Endodermal cell (in vitro differentiated cells): ENCODE measurements at regions not wholly inside any gene's neighbourhood (a gene's known extent, or its start where the extent isn't known, plus 50 kb on each side); places are given as distances from the start of the nearest gene placed in this dataset.

Experiments used
- DNase-seq: peaks from one replicate; pipeline ENCODE4 v3.0.0-alpha.2; 2017
- H3K27ac ChIP-seq: 2 replicates; pipeline ENCODE4 v1.5.1; 2013; ENCODE audit warnings: mild to moderate bottlenecking, low read depth, low read length, moderate library complexity
- H3K27me3 ChIP-seq: 2 replicates; pipeline ENCODE4 v1.6.1; 2013; ENCODE audit warnings: mild to moderate bottlenecking, low read length, moderate library complexity; ENCODE audit not compliant: insufficient read depth, control insufficient read depth, poor library complexity, severe bottlenecking
- H3K36me3 ChIP-seq: 2 replicates; pipeline ENCODE4 v1.7.0; 2013; ENCODE audit warnings: mild to moderate bottlenecking, low read length, moderate library complexity; ENCODE audit not compliant: control insufficient read depth, insufficient read depth
- H3K4me1 ChIP-seq: one replicate; pipeline ENCODE4 v1.7.0; 2013; ENCODE audit warnings: low read length; ENCODE audit not compliant: control insufficient read depth, insufficient read depth
- H3K4me3 ChIP-seq: 2 replicates; pipeline ENCODE4 v1.5.1; 2013; ENCODE audit warnings: mild to moderate bottlenecking, low read length, moderate library complexity
- H3K9ac ChIP-seq: 2 replicates; pipeline ENCODE4 v1.6.1; 2013; ENCODE audit warnings: mild to moderate bottlenecking, low read length, moderate library complexity; ENCODE audit not compliant: poor library complexity, severe bottlenecking; ENCODE audit errors: extremely low read depth
- H3K9me3 ChIP-seq: 2 replicates; pipeline ENCODE4 v1.6.1; 2013; ENCODE audit warnings: mild to moderate bottlenecking, low read length, moderate library complexity; ENCODE audit not compliant: control insufficient read depth
- H3K27ac Mint-ChIP-seq: 2 replicates; pipeline ENCODE4 v1.8.0; 2020; ENCODE audit warnings: mixed read lengths
- H3K27me3 Mint-ChIP-seq: 2 replicates; pipeline ENCODE4 v1.8.0; 2021; ENCODE audit warnings: mild to moderate bottlenecking, mixed read lengths; ENCODE audit not compliant: insufficient read depth
- H3K36me3 Mint-ChIP-seq: 2 replicates; pipeline ENCODE4 v1.8.0; 2020; ENCODE audit warnings: low read depth, mixed read lengths
- H3K4me1 Mint-ChIP-seq: 2 replicates; pipeline ENCODE4 v1.8.0; 2020; ENCODE audit warnings: mixed read lengths
- H3K4me3 Mint-ChIP-seq: 2 replicates; pipeline ENCODE4 v1.8.0; 2020; ENCODE audit warnings: mild to moderate bottlenecking, moderate library complexity, mixed read lengths
- H3K9me3 Mint-ChIP-seq: 2 replicates; pipeline ENCODE4 v1.8.0; 2020; ENCODE audit warnings: mild to moderate bottlenecking, mixed read lengths
- WGBS, 2 experiments: methylation state at CpG; one replicate each; pipeline versions ENCODE4 v1.1.5 to v1.1.7; 2013; ENCODE audit warnings: missing lambda C conversion rate in 2 of 2, mixed read lengths in 1 of 2; ENCODE audit not compliant: insufficient coverage in 1 of 2, insufficient read length in 1 of 2; 5-methylcytosine and 5-hydroxymethylcytosine counted together
- TF ChIP-seq, protein P1 (sequence below): fragments of 200-600 bp; sonication (generic); conservative IDR thresholded peaks from 2 replicates; pipeline ENCODE4 v1.5.0; 2021; ENCODE audit warnings: antibody characterized with exemption, mild to moderate bottlenecking

GRCh38 chr4:4720646-4721045 is 138.8 kb upstream of the MSX1 start:
- H3K4me3 Mint-ChIP-seq = no peak overlapping the region
- H3K4me1 ChIP-seq = no peaks in the 10 kb centered on the region
- TF ChIP-seq, protein P1, sequence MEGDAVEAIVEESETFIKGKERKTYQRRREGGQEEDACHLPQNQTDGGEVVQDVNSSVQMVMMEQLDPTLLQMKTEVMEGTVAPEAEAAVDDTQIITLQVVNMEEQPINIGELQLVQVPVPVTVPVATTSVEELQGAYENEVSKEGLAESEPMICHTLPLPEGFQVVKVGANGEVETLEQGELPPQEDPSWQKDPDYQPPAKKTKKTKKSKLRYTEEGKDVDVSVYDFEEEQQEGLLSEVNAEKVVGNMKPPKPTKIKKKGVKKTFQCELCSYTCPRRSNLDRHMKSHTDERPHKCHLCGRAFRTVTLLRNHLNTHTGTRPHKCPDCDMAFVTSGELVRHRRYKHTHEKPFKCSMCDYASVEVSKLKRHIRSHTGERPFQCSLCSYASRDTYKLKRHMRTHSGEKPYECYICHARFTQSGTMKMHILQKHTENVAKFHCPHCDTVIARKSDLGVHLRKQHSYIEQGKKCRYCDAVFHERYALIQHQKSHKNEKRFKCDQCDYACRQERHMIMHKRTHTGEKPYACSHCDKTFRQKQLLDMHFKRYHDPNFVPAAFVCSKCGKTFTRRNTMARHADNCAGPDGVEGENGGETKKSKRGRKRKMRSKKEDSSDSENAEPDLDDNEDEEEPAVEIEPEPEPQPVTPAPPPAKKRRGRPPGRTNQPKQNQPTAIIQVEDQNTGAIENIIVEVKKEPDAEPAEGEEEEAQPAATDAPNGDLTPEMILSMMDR = no peak
- H3K27ac ChIP-seq = no peak overlapping the region
- peaks cover 7% of the 10 kb centered on the region for H3K27me3 Mint-ChIP-seq
- DNase-seq = no peak
- peaks cover 20% of the 10 kb centered on the region for H3K9me3 ChIP-seq
- 85 to 94% methylated on average over 6 of the region's 6 CpGs for WGBS, 2 experiments
- H3K36me3 ChIP-seq = no peaks in the 10 kb centered on the region
- no peak overlapping the region for H3K4me3 ChIP-seq
- no peak overlapping the region for H3K27ac Mint-ChIP-seq
- H3K4me1 Mint-ChIP-seq = no peaks in the 10 kb centered on the region
- peaks cover 4% of the 10 kb centered on the region for H3K36me3 Mint-ChIP-seq
- no peak overlapping the region for H3K9ac ChIP-seq
- peaks cover 30% of the 10 kb centered on the region for H3K9me3 Mint-ChIP-seq
- H3K27me3 ChIP-seq = no peaks in the 10 kb centered on the region

- Mint-ChIP-seq H3K9me3 (peaks cover 23% of the 10 kb centered on the region), H3K36me3 (no peaks in the 10 kb centered on the region), H3K4me3 (no peak overlapping the region), H3K27ac (no peak overlapping the region), H3K4me1 (no peaks in the 10 kb centered on the region), H3K27me3 (peaks cover 7% of the 10 kb centered on the region)
- no peaks in the 10 kb centered on the region for H3K27me3 ChIP-seq
- H3K36me3 ChIP-seq = no peaks in the 10 kb centered on the region
- DNase-seq = peak; percentile 48
- H3K4me1 ChIP-seq = no peaks in the 10 kb centered on the region
- no peak overlapping the region for H3K9ac ChIP-seq
- TF ChIP-seq, protein P1 = no peak
- H3K4me3 ChIP-seq = no peak overlapping the region
- no peak overlapping the region for H3K27ac ChIP-seq
- WGBS, 2 experiments = 73 to 74% methylated on average over 4 of the region's 4 CpGs
- peaks cover 11% of the 10 kb centered on the region for H3K9me3 ChIP-seq
These were observed 140.0 kb upstream of the MSX1 start for GRCh38 chr4:4719436-4719835.

DNA sequence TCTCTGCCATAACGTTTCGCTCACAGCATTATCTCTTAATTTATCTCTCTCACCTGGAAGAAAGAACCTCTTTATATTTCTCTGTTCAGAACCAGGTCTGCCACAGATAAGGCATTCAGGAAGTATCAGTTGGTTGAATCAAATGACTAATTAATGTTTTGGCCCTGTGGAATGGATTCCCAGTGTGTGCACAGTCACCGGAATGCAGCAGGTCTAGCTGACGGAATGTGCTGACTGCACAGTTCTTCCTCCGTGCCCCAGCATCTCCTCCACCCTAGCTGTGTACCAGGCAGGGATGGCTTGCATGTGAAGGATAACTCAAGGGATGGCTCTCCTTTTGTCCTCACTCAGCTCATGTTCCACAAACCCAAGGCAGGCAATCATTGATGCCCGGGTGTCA is 141.8 kb upstream of the MSX1 start:
- Histone ChIP-seq H3K4me1 (no peaks in the 10 kb centered on the region), H3K27me3 (no peaks in the 10 kb centered on the region), H3K27ac (no peak overlapping the region), H3K9ac (no peak overlapping the region), H3K4me3 (no peak overlapping the region), H3K36me3 (no peaks in the 10 kb centered on the region), H3K9me3 (peaks cover 2% of the 10 kb centered on the region)
- no peak for DNase-seq
- H3K4me3 Mint-ChIP-seq = no peak overlapping the region
- TF ChIP-seq, protein P1 = no peak
- peaks cover 3% of the 10 kb centered on the region for H3K27me3 Mint-ChIP-seq
- H3K9me3 Mint-ChIP-seq = peaks cover 5% of the 10 kb centered on the region
- H3K4me1 Mint-ChIP-seq = no peaks in the 10 kb centered on the region
- no peak overlapping the region for H3K27ac Mint-ChIP-seq
- no peaks in the 10 kb centered on the region for H3K36me3 Mint-ChIP-seq
- WGBS, 2 experiments = 92 to 93% methylated on average over 5 to 6 of the region's 6 CpGs
